Eye (tissue), 1 donor: ENCODE measurements at regions not wholly inside any gene's neighbourhood (a gene's known extent, or its start where the extent isn't known, plus 50 kb on each side); places are given as distances from the start of the nearest gene placed in this dataset.
"Not testable (repeated sequence)": the region's sequence is repeated elsewhere in the genome, so short reads cannot be mapped to it uniquely, and the experiment has no call there.

Experiments
- DNase-seq: peaks from one replicate; pipeline ENCODE4 v3.0.0-alpha.2; 2015

GRCh38 chr10:119996944-119997343 lies 104.4 kb downstream of the SEC23IP start:
- DNase-seq = no peak

GRCh38 chr10:119997429-119997828 lies 104.9 kb downstream of the SEC23IP start:
- DNase-seq = no peak

GRCh38 chr10:120002785-120003184 lies 110.3 kb downstream of the SEC23IP start:
- no peak for DNase-seq

- DNase-seq = no peak
These were observed 113.0 kb downstream of the SEC23IP start for GRCh38 chr10:120005207-120006201.

- DNase-seq = no peak
These were observed 114.7 kb downstream of the SEC23IP start for GRCh38 chr10:120007261-120007660.

- peak; percentile 24 for DNase-seq
These were observed 119.0 kb downstream of the SEC23IP start for GRCh38 chr10:120011359-120012130.

GRCh38 chr10:120012131-120012400 lies 119.5 kb downstream of the SEC23IP start:
- DNase-seq = no peak

- DNase-seq = no peak
These were observed 120.0 kb downstream of the SEC23IP start for GRCh38 chr10:120012566-120012965.

- no peak for DNase-seq
These were observed 121.5 kb downstream of the SEC23IP start for GRCh38 chr10:120014031-120014430.

GRCh38 chr10:120015064-120015463 lies 122.5 kb downstream of the SEC23IP start:
- no peak for DNase-seq

- DNase-seq = no peak
These were observed 124.4 kb downstream of the SEC23IP start for GRCh38 chr10:120016906-120017305.

GRCh38 chr10:120017733-120018417 lies 125.3 kb downstream of the SEC23IP start:
- DNase-seq = no peak

GRCh38 chr10:120018695-120019094 lies 126.2 kb downstream of the SEC23IP start:
- DNase-seq = no peak

- no peak for DNase-seq
These were observed 127.0 kb downstream of the SEC23IP start for GRCh38 chr10:120019568-120019967.

GRCh38 chr10:120022357-120022756 lies 129.8 kb downstream of the SEC23IP start:
- DNase-seq = no peak

- DNase-seq = no peak
These were observed 141.7 kb downstream of the SEC23IP start for GRCh38 chr10:120034236-120034635.

- DNase-seq = peak; percentile 63
These were observed 146.5 kb downstream of the SEC23IP start for GRCh38 chr10:120039046-120039445.

GRCh38 chr10:120039826-120040225 lies 147.3 kb downstream of the SEC23IP start:
- DNase-seq = no peak

GRCh38 chr10:120041807-120042559 lies 149.5 kb downstream of the SEC23IP start:
- DNase-seq = no peak

GRCh38 chr10:120042705-120043104 lies 150.2 kb downstream of the SEC23IP start:
- no peak for DNase-seq

GRCh38 chr10:120047373-120047772 lies 154.8 kb downstream of the SEC23IP start:
- DNase-seq = not testable (repeated sequence)

- no peak for DNase-seq
These were observed 155.4 kb downstream of the SEC23IP start for GRCh38 chr10:120047926-120048325.

GRCh38 chr10:120048391-120048790 lies 155.9 kb downstream of the SEC23IP start:
- peak; percentile 15 for DNase-seq
